ENCODE measurements at regions not wholly inside any gene's neighbourhood (a gene's known extent, or its start where the extent isn't known, plus 50 kb on each side); places are given as distances from the start of the nearest gene placed in this dataset.

DNA sequence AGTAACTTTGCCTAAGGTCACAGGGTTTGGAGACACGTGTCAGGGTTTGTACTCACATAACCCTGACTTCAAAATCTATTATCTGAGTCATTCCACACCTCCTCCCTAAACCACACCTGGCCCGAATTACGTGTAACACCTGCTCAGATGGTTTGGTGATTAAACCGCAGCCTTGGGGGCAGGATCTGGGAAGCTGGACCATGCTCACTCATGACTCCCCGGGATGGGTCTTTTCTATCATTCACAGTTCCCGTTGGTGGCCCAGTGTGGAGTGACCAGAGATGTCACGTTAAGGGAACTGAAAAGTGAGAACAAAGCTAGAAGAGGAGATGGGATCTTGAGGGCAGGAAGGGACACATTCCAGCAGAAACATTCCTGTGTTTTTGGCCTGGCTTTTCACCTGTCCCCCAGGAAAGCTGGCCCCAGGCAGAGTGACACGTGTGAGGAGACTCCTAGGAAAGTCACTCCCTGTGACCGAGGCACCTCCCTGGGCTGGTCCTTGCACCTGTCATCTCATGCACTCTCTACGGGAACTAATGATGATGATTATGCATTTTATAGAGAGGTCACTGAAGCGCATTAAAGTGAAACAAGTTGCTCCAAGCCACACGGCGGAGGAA lies 75.4 kb upstream of the POMGNT2 start:
- TF ChIP-seq, protein P1, sequence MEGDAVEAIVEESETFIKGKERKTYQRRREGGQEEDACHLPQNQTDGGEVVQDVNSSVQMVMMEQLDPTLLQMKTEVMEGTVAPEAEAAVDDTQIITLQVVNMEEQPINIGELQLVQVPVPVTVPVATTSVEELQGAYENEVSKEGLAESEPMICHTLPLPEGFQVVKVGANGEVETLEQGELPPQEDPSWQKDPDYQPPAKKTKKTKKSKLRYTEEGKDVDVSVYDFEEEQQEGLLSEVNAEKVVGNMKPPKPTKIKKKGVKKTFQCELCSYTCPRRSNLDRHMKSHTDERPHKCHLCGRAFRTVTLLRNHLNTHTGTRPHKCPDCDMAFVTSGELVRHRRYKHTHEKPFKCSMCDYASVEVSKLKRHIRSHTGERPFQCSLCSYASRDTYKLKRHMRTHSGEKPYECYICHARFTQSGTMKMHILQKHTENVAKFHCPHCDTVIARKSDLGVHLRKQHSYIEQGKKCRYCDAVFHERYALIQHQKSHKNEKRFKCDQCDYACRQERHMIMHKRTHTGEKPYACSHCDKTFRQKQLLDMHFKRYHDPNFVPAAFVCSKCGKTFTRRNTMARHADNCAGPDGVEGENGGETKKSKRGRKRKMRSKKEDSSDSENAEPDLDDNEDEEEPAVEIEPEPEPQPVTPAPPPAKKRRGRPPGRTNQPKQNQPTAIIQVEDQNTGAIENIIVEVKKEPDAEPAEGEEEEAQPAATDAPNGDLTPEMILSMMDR (IDR thresholded peaks at IDR 0.05): no peak
- TF ChIP-seq, protein P2, sequence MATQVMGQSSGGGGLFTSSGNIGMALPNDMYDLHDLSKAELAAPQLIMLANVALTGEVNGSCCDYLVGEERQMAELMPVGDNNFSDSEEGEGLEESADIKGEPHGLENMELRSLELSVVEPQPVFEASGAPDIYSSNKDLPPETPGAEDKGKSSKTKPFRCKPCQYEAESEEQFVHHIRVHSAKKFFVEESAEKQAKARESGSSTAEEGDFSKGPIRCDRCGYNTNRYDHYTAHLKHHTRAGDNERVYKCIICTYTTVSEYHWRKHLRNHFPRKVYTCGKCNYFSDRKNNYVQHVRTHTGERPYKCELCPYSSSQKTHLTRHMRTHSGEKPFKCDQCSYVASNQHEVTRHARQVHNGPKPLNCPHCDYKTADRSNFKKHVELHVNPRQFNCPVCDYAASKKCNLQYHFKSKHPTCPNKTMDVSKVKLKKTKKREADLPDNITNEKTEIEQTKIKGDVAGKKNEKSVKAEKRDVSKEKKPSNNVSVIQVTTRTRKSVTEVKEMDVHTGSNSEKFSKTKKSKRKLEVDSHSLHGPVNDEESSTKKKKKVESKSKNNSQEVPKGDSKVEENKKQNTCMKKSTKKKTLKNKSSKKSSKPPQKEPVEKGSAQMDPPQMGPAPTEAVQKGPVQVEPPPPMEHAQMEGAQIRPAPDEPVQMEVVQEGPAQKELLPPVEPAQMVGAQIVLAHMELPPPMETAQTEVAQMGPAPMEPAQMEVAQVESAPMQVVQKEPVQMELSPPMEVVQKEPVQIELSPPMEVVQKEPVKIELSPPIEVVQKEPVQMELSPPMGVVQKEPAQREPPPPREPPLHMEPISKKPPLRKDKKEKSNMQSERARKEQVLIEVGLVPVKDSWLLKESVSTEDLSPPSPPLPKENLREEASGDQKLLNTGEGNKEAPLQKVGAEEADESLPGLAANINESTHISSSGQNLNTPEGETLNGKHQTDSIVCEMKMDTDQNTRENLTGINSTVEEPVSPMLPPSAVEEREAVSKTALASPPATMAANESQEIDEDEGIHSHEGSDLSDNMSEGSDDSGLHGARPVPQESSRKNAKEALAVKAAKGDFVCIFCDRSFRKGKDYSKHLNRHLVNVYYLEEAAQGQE (IDR thresholded peaks at IDR 0.05; ENCODE audit: insufficient read depth in 1 of 2, low read depth in 2 of 2, low read length in 1 of 2): no peak
- TF ChIP-seq POLR2AphosphoS5 (IDR thresholded peaks at IDR 0.05; ENCODE audit: low read depth, low read length): no peak
- no peak for TF ChIP-seq TCF7L2 (IDR thresholded peaks at IDR 0.05; ENCODE audit: low read depth, low read length)
- no peak for TF ChIP-seq SIN3A (IDR thresholded peaks at IDR 0.05; ENCODE audit: borderline replicate concordance, insufficient read depth, low read depth, low read length)
